Iris pigment epithelial cell (primary cell): ENCODE measurements at regions not wholly inside any gene's neighbourhood (a gene's known extent, or its start where the extent isn't known, plus 50 kb on each side); places are given as distances from the start of the nearest gene placed in this dataset.

Experiments
- DNase-seq: peaks from one replicate; pipeline ENCODE4 v3.0.0-alpha.2; 2011; ENCODE audit warnings: low read depth

DNA sequence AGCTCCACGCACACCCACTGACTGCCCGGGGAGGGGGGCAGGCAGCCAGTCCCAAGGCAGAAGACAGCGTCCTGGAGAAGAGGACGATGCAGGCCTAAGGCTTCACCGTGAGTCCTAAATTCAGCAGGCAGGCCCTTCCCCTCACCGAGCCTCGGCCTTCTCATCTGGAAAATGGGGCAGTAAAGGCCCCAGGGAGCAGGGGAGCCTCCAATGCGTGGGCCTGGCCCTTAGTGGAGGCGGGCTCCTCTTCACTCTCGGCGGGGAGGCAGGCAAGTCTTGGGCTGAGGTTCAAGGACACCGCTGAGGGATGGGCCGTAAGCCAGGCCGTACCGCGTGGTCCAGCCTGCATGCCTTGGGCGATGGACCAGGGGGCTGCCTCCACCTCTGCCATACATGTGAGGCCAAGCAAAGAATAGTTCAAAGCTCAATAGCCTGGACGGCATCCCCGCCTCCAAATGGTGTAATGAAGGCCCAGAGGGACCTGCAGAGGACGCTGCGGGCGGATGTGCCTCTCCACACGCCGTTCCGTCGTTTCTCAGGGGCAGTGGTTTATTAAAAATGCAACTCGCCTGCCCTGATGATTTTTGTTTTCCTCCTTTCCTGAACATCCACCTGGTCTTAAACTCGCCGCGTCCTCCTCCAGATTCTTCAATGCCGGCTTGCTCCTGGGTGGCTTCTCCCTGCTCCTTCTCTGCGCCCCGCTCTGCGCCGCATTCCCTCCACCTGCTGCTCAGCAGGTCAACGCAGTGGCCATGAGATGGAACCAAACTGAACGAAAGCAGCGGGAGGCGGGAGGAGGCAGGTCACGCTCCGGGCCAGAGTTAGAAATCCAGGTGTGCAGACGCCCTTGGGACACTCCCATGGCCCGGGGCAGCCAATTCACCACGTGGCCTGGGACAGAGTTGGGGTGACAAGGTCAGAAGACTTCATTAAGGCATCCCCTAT, 627.8 kb downstream of the TBC1D22A start:
- no peak for DNase-seq

DNA sequence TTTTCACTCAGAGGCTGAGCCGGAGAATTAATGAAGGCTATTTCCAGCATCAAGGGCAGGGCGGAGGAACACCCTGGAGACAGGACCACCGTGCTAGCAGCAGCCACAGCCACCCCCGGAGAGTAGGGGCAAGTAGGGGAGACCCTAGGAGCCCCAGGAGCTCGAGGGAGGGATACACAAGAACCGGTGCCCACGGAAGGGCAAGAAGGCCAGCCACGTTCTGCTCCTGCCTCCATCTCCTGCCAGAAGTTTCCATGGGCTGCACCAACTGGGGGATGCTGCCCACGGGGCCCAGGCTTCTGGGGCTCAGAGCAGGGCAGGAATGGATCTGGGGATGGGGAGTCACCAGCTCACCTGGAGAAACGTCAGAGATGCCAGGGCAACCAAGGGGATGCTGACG, 626.8 kb downstream of the TBC1D22A start:
- DNase-seq, result no peak

DNA sequence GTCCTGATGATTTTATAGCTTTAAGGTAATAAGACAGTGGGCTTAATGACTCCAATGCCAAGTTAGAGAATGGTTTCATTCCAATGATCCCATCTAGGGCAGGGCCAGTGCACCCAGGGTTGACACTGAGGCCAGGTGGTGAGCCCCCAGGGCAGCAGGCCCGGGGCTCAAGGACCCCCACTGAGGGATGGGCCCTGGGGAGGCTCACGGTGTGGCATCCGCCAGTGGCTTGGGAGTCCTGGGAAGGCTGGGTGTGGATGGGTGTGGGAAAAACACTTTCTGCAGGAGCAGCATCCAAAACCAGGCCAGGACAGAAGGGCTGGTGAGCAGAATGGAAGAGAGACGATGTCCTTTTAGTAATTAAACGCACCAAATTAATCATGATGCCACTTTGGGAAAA, 626.3 kb downstream of the TBC1D22A start:
- no peak for DNase-seq

DNA sequence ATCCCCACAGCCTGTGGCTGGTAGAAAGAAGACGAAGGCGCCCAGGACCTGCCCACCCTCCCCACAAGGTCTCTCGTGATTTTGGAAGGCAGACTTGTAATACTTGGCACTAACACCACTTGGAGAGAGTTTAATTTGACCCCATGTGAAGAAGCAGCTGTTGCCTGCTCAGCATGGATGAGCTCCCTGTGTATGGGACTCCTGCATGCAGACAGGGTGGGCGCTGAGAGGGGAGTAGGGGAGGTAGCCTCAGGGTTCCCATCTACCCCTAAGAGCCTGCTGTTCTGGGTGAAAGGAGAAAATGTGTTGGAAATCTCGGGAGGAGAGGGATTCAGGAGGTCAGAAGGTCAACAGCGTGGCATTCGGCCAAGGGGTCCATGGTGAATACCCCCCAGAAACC, 625.9 kb downstream of the TBC1D22A start:
- DNase-seq, result no peak

DNA sequence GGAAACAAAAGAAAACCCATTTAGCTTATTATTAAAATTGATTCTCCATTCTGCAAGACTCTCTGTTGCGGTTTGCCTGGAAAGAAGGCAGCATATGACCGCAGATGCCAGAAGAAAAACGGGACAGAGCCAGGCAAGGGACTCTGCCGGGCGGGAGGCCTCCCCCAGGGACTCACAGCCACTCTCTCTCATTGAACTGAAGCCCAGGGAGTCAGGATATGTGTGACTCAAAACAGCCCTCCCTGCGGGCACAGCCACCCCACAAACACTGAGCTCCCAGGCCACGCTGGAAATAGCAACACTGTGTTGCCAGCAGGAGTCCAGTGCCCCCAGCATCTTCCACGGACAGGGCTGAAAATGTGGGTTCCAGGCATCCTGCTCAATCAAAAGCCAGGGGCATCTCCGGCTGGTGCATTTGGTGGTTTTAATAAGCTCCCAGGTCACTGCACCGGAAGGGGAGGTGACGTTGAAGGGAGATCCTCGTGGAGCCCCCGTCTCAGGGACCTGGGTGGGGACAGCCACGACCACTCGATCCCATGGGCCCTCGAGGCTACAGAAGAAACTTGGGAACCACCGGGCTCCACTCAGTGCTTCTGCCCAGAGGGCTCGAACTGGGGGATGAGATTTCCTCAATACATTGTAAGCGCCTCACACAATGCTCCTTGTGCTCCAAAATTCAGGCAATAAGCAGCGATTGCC, 624.5 kb downstream of the TBC1D22A start:
- DNase-seq, result no peak

DNA sequence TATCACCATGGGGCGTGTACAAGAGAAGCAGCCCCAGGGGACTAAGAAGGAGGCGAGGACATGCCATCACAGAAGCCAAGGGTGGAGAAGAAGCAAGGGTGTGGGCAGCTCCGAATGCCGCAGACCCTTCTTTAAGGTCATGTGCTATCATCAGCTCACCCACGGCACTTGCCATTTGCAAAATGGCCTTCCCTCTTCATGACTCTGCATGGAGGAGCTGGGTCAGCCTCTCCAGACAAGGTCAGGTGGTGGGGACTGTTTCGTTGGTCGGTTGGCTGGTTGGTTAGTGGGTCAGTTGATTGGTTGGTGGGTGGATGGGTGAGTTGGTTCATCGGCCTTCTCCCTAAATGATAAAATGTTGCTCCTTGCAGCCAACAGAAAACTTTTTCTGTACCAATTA, 622.5 kb downstream of the TBC1D22A start:
- no peak for DNase-seq

DNA sequence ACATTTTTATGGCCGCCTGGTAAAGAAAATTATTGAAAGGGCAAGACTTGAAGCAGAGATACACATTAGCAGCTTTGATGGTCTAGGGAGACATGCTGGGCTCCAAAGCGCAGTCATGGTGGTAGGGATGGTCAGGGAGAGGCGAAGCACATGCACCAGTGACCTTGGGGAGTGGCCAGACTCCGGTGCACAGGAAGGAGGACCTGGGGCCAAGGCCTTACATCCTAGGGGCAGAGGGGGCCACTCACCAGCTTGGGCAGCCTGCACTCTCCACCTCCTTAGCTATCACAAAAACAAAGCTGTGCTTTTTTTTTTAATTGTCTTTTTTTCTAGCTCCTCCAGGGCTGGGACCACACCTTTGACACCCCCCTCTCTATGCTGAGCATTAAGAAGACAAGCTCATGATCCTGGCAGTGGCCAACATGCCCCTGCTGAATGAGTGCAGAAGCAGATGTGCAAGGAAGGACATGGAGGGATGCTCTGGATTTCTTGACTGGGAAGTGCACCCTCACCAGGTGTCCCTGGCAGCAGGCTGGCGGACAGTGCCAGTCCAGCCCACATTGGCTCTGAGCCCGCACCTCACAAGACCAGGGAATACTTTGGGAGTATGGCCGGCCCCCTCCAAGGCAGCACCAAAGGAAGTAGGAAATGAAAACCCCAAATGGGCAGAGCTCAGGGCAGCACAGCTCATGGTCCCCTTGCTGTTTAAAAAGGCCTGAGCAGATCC, 619.9 kb downstream of the TBC1D22A start:
- no peak for DNase-seq

DNA sequence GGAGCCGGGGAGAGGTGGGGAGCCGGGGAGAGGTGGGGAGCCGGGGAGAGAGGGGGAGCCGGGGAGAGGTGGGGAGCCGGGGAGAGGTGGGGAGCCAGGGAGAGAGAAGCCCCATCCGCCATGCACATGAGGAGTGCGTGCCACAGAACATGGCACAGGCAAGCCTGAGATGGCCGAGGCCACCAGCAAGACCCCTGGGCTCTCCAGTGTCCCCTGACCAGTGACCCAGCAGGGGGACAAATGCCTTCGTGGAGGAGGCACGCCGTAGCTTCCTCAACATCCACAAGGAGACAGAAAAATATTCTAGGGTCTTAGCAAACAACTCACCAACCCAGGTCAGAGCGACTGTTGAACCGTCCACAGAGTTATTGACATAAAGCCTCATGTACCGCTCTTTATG, 618.8 kb downstream of the TBC1D22A start:
- DNase-seq, result no peak

DNA sequence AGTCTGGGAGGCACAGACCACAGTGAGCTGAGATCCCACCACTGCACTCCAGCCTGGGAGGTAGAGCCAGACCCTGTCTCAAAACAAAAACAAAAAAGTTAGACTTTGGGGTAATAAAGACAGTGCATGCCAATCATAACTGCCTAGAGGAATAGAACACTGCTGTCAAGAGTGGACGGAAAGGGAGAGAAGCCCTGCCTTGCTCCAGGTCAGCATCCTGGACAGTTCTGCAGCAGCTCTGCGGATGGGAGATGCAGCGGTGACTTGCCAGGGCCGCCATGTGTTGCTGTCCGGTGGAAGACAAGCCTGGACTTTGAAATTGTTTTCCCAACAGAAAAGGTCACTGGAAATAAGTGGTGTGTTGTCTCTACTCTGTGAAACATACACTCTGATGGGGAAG, 618.2 kb downstream of the TBC1D22A start:
- no peak for DNase-seq

DNA sequence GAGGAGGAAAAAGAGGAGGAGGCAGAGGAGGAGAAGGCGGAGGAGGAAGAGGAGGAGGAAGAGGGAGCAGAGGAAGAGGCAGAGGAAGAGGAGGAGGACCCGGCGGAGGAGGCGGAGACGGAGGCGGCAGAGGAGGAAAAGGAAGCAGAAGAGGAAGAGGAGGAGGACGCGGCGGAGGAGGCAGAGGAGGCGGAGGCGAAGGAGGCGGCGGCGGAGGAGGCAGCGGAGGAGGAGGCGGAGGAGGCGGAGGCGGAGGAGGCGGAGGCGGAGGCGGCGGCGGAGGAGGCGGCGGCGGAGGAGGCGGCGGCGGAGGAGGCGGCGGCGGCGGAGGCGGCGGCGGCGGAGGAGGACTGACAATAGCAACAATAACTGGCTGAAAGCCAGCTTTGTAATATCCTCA, 616.6 kb downstream of the TBC1D22A start:
- DNase-seq, result no peak

DNA sequence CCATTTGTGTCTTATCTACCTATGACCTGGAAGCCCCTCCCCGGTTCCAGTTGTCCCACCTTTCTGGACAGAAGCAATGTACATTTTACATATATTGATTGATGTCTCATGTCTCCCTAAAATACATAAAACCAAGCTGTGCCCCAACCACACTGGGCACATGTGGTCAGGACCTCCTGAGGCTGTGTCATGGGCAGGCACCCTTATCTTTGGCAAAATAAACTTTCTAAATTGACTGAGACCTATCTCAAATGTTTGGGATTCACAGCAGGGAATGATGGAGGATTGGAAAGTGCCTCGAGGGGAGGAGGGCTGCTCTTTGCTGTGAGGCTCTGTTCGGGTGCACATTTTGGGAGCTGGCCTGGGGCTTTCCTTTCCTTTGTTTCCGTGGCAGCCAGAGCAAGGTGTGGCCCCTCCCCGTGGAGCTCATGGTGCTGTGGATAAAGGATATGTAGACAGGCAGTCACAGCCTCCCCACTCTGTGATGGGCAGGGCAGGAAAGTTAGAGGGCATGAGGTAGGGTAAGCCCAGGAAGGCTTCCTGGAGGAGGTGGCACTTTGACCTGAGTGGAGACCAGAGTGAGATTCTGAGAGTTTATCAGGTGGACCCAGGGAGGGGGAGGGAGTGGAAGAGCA, 615.6 kb downstream of the TBC1D22A start:
- no peak for DNase-seq

DNA sequence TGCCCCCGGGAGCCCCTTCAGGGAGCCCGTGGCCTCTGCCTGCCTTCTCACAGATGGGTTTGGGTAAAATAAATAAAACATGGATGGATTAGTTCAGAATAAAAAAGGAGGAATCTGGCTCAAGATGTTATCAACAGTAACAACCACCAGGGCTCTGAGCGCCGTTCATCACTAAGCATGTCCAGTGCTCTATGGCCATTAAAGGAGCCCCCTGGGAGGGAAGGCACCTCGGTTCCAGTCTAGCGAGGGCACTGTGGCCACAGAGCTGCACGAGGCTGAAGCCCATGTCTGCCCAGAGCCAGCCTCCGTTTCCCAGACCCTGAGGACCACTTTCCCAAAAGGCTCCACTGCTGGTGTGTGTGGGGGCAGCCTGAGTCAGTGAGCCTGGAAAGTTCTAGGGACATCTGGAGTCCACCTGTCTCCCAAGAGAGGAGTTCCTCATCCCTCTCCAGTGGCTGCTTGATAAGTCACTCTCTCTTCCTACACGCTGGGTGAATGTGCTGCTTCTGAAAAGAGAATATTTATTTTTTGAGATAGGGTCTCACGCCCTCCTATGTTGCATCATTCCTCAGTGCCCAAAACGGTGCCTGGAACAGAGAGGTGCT, 614.6 kb downstream of the TBC1D22A start:
- DNase-seq, result no peak

DNA sequence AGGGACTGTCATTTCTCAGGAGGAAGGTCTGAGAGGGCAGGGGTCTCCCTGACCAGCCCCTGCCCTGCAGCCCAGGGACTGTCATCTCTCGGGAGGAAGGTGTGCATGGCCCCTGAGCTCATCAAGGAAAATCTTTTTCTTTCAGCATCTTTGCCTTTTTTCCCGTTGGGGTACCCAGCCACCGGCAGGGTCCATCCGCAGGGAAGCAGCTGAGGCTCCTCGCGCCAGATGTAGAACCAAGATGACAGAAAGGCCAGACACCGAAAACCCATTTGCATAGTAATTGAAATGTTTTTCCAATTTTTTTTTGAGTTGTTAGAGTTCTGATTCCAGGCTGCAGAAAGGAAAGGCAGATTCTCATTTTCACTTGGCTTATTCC, 613.9 kb downstream of the TBC1D22A start:
- no peak for DNase-seq

DNA sequence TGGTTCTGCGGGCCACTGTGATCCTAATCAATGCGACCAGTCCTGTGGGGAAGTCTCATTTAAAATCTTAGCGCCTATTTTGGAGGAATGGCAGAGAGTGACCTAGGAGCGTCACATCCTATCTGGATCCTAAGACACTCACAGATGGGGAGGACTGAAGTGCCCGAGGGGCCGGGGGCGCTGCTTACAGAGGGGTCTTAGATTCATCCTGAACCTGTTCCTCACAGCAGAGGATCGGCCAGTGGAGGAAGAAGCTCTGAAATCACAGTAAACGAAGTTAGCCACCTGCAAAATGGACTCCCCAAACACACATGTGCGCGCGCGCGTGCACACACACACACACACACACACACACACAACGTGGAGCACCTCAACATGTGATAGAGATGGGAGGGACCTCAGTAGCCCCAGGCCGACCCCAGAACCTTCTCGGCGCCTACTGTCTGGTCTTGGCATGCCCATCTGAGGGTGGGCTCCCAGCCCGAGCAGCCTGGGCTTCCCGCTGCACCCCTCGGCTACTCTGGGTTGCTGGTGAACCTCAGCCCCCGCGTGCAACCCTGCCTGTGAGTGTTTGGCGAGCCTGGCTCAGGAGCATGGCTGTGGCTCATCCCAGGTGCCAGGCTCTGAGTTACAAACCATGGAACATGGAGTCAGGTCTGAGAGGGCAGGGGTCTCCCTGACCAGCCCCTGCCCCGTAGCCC, 613.3 kb downstream of the TBC1D22A start:
- no peak for DNase-seq

DNA sequence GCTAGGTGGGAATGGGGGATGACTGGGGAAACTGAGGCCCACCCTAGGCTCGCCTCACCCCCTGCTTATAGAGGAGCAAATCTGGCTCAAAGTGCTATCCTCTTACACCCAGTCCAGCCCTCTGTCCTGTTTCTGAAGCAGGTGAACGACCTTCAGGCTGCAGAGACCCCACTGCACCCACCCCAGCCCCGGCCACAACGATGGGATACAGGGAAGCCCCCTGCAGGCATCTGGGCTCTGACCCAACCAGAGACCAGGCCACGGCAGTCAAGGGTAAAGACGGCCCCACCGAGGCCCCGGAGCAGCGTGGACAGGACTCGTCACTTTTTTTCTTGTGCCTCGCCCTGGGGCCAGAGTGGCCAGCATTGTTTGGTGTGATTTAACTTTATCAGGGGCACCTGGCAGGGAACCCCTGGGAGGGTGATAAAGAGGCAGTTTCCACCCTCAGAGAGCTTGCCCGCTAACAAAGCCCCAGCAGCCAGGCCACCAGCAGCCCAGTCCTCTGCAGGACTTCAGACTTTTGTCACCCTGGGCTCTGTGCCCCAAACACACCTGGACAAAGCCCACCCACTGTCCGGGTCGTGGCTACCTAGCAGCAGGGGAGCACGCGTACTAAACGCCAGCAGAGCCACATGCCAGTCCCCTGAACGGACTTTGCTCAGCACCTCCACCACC, 612.6 kb downstream of the TBC1D22A start:
- DNase-seq, result no peak

DNA sequence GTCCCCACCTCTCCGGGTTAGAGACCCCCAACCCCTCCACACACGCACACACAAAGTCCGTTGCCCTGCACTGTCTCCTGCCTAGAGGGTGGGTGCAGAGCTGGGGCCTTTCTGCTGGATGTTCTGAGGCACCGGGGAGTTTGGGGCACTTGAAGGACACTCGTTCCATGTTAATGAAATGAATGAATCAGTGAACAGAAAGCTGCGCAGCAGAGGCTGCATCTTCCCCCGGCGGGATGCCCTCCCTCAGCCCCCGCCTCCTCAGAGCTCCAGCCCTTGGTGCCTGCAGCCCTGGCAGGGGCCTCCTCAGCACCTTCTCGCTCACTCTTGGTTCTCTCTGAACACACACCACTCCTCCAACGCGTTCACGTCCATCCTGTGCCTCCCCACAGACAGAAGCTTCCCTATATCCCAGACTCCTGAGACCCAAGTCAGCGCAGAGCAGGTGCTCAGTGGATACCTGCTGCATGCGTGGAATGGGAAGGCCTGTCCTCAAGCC, 611.9 kb downstream of the TBC1D22A start:
- no peak for DNase-seq

DNA sequence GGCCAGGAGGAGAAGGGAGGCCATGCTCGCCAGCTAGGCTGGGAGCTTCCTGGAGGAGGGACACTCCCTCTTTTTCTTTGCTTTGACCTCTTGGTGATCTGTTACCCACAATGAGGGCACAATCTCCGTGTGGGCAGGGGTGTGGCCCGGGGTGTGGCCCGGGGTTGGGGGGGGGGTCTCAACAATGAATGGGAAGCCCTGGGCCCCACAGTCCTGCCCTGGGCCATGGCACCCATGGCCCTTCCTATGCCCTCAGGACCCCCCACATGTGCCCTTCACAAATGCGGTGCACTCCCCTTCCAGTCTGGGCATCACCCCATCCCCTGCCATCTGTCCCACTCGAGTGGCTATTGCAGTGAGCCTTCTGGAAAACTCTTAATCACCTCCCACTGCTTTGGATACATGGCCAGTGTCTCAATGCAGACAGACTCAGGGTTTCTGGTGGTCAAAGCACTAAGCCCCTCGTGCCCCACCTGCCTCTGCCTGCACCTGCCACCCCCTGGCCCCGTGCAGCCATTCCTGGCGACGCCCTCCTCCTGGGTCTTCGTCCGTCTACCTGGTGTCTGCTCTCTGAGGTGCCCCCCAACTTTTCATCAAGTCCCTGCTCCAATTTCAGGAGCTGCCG, 611.3 kb downstream of the TBC1D22A start:
- DNase-seq, result no peak

DNA sequence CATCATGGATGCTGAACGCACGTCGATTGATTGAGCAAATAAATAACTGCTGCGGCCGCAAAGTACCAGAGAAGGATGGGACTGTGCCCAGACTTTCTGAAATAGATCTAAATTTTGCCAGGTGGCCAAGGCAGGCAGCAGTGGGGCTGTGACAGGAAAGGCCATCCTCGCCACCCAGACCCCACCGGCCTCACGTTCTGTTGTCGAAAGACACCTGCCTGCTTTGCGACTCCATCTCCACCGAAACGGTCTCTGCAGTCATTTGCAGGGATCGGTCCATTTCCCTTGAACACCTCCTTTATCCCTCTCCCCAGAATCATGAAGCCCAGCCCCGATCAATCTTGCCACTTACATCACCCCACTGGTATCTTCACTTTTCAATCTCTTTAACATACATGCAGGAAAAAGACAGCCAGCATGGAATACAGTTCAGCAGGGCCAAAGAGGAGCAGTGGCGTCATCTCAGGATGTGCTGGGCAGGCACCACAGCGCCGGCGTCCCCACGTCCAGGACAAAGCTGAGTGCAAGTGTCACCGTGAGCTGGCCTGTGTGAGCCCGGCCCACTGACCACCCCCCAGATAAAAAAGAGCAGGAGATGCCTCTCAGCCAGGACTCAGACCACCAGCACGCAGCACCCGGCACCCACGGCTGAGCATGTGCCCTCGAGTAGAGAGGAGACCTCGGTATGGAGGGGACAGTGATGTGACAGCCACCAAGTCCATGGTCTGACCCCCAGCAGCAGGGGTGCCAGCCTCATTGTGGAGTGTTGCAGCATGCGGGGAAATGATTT, 610.3 kb downstream of the TBC1D22A start:
- DNase-seq, result no peak

DNA sequence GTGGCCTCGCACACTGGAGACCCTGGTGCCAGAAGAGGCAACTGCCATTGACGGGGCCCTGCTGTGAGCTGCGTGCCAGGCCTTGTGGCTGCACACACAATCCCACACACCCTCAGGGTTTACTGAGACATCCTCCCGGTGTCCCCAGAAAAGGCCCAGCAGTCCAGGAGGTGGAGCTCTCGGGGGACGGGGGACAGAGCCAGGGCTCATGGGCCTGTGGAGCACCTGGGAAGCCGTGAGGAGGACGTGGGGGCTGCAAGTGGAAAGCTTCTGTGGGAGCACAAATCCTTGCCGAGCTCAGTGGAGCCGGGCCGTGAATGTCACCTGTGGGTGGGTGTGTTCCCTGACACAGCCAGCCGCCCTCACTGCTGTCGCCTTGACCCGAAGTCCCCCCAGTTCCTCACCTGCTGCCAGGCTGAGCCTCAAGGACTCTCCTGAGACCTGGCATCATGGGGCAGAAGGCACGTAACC, 609.7 kb downstream of the TBC1D22A start:
- DNase-seq, result no peak
